Smooth muscle cell (in vitro differentiated cells): ENCODE measurements at regions not wholly inside any gene's neighbourhood (a gene's known extent, or its start where the extent isn't known, plus 50 kb on each side); places are given as distances from the start of the nearest gene placed in this dataset.

Experiments used
- DNase-seq: peaks from one replicate; lab custom pipeline; 2025; ENCODE audit not compliant: unreplicated experiment; lab: John Stamatoyannopoulos, UW
- H2AFZ ChIP-seq: fragments of 200-600 bp; sonication (generic); 2 replicates; pipeline ENCODE4 v1.6.0; 2016; ENCODE audit warnings: antibody characterized with exemption, low read depth, mild to moderate bottlenecking
- H3F3A ChIP-seq: fragments of 200-600 bp; sonication (generic); 2 replicates; pipeline ENCODE4 v1.6.0; 2017; ENCODE audit warnings: antibody characterized with exemption, low read depth
- H3K27ac ChIP-seq: fragments of 200-600 bp; sonication (generic); 2 replicates; pipeline ENCODE4 v1.5.1; 2016; ENCODE audit warnings: low read depth, mild to moderate bottlenecking
- H3K27me3 ChIP-seq: fragments of 200-600 bp; sonication (generic); 2 replicates; pipeline ENCODE4 v1.6.1; 2016; ENCODE audit warnings: low read depth, mild to moderate bottlenecking
- H3K36me3 ChIP-seq: fragments of 200-600 bp; sonication (generic); 2 replicates; pipeline ENCODE4 v1.5.1; 2016; ENCODE audit warnings: low read depth
- H3K4me1 ChIP-seq: fragments of 200-600 bp; sonication (generic); 2 replicates; pipeline ENCODE4 v1.5.1; 2016; ENCODE audit warnings: low read depth
- H3K4me2 ChIP-seq: fragments of 200-600 bp; sonication (generic); 2 replicates; pipeline ENCODE4 v1.6.0; 2016; ENCODE audit warnings: mild to moderate bottlenecking
- H3K4me3 ChIP-seq: fragments of 200-600 bp; sonication (generic); 2 replicates; pipeline ENCODE4 v1.5.1; 2016; ENCODE audit warnings: mild to moderate bottlenecking
- H3K79me2 ChIP-seq: fragments of 200-600 bp; sonication (generic); 2 replicates; pipeline ENCODE4 v1.6.0; 2016; ENCODE audit warnings: low read depth, mild to moderate bottlenecking
- H3K9ac ChIP-seq: fragments of 200-600 bp; sonication (generic); 2 replicates; pipeline ENCODE4 v1.6.0; 2016; ENCODE audit warnings: low read depth
- H3K9me3 ChIP-seq: fragments of 200-600 bp; sonication (generic); replicated peaks from 2 replicates; pipeline ENCODE4 v1.5.1; 2016; ENCODE audit warnings: low read depth
- H4K20me1 ChIP-seq: fragments of 200-600 bp; sonication (generic); 2 replicates; pipeline ENCODE4 v1.6.0; 2016; ENCODE audit warnings: low read depth
- WGBS: methylation state at CpG from one replicate; pipeline ENCODE4 v1.1.7; 2016; ENCODE audit warnings: low lambda C conversion rate; 5-methylcytosine and 5-hydroxymethylcytosine counted together
- TF ChIP-seq, protein P1 (sequence below): fragments of 200-600 bp; sonication (generic); IDR thresholded peaks from 2 replicates; pipeline ENCODE4 v1.5.1; 2017; ENCODE audit warnings: borderline replicate concordance, mild to moderate bottlenecking, antibody characterized with exemption; ENCODE audit not compliant: insufficient read depth, poor library complexity, severe bottlenecking

DNA sequence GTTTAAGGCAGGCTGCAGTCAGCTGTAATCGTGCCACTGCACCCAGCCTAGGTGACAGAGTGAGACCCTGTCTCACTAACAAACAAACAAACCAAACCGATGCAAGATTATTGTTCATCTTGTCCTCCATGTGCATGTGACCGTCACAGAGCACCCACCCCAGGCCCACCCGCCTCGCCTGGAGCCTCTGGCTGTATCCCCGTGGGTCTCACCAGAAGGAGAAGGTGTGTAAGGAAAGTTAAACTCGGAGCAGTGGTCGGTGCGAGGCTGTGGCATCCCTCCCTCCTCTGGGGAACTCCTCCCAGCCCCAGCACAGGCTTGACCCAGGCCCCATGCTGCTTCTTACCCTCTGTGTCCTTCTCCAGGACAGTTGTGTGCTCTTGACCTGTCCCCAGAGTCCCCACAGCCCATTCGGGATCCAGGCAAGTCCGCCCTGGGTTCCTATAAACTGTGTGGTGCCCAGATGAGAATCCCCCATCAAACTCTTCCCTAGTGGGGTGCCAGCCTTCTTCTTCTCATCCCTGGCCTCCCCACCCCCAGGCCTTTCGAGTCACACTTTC lies 318.4 kb downstream of the AJAP1 start:
- Histone ChIP-seq H3K9ac (no peak overlapping the region), H3K27ac (no peak overlapping the region), H3K27me3 (no peaks in the 10 kb centered on the region), H3F3A (no peaks in the 10 kb centered on the region), H3K9me3 (no peaks in the 10 kb centered on the region), H3K4me2 (no peak overlapping the region), H3K36me3 (no peaks in the 10 kb centered on the region), H2AFZ (no peak overlapping the region), H3K4me3 (no peak overlapping the region), H3K4me1 (no peaks in the 10 kb centered on the region), H3K79me2 (no peaks in the 10 kb centered on the region), H4K20me1 (no peaks in the 10 kb centered on the region)
- DNase-seq: no peak
- WGBS: 92% methylated on average over 12 of the region's 12 CpGs
- TF ChIP-seq, protein P1, sequence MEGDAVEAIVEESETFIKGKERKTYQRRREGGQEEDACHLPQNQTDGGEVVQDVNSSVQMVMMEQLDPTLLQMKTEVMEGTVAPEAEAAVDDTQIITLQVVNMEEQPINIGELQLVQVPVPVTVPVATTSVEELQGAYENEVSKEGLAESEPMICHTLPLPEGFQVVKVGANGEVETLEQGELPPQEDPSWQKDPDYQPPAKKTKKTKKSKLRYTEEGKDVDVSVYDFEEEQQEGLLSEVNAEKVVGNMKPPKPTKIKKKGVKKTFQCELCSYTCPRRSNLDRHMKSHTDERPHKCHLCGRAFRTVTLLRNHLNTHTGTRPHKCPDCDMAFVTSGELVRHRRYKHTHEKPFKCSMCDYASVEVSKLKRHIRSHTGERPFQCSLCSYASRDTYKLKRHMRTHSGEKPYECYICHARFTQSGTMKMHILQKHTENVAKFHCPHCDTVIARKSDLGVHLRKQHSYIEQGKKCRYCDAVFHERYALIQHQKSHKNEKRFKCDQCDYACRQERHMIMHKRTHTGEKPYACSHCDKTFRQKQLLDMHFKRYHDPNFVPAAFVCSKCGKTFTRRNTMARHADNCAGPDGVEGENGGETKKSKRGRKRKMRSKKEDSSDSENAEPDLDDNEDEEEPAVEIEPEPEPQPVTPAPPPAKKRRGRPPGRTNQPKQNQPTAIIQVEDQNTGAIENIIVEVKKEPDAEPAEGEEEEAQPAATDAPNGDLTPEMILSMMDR: no peak

DNA sequence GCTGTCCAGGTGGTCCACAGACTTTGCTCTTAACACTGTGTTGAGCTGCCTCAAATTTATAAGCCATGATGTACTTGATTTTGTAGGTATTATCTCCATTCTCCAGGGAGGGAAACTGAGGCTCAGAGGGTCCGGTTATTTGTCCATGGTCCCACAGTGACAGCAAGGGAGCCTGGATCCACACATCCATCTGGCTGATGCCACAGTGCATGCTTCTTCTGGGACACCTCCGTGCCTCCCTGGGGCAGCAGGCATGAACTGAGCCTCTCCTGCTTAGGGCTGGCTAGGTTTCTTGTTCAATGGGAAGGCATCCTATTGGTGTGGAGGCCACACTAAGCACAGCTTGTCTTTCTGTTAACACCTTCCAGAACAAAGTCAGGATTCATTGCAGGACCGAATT lies 317.3 kb downstream of the AJAP1 start:
- no peaks in the 10 kb centered on the region for H3K4me1 ChIP-seq

DNA sequence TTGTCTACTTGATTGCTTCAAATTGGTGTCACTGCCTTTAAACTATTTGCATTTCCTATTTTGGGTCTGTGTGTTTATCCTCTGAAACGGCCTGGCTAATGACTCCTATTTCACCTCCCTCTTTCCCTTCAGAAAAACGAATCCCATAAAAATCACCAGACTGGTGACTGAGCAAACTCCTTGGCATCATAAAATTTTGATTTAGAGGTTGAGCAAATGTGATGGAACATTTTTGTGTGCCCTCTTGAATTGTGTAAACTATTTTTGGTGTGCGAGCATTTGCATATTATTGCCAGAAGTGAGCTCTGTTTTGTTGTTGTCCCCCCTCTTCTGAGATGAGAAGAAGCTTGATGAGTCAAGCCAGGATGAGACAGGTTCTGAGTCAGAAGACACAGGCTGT lies 316.1 kb downstream of the AJAP1 start:
- Histone ChIP-seq H3F3A (no peaks in the 10 kb centered on the region), H3K36me3 (no peaks in the 10 kb centered on the region), H3K27ac (no peak overlapping the region), H3K9ac (no peak overlapping the region), H4K20me1 (no peaks in the 10 kb centered on the region), H3K4me2 (no peak overlapping the region), H2AFZ (no peak overlapping the region), H3K9me3 (no peaks in the 10 kb centered on the region), H3K27me3 (no peaks in the 10 kb centered on the region), H3K4me3 (no peak overlapping the region), H3K79me2 (no peaks in the 10 kb centered on the region), H3K4me1 (no peaks in the 10 kb centered on the region)
- WGBS: 60% methylated on average over 3 of the region's 3 CpGs
- TF ChIP-seq, protein P1: no peak
- no peak for DNase-seq

More for the DNA sequence above, 317.3 kb downstream of the AJAP1 start:
- Histone ChIP-seq H3K4me3 (no peak overlapping the region), H3K36me3 (no peaks in the 10 kb centered on the region), H3K27ac (no peak overlapping the region), H3K9me3 (no peaks in the 10 kb centered on the region), H3K9ac (no peak overlapping the region), H3K4me2 (no peak overlapping the region), H3F3A (no peaks in the 10 kb centered on the region), H3K79me2 (no peaks in the 10 kb centered on the region), H2AFZ (no peak overlapping the region), H3K27me3 (no peaks in the 10 kb centered on the region), H4K20me1 (no peaks in the 10 kb centered on the region)
- TF ChIP-seq, protein P1: no peak
- WGBS: 91% methylated on average over 3 of the region's 3 CpGs
- DNase-seq: no peak

DNA sequence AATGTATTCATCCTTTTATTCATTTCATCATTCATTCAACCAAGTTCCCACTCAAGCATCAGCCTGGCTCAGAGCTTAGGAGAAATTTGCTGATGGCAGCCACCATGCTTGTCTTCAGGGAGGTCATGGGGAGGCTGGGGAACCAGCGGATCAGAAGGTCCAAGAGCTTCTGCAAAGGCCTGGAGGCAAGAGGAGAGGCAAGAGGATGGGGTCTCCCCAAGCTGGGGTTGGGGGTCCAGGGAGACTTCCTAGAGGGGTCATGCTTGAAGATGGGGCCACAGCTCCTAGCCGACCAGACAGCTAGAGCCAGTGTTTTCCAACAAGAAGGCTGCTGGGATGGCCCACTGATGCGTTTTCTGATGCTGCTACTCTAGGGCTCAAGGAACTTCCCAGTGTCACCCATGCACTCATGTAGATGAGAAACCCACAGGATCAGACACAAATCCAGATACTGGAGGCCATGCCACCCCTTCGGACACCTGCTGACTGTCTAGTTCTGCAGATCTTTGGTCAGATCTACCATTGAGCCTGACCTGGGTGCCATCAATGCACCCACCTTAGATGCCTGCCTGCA lies 315.2 kb downstream of the AJAP1 start:
- no peaks in the 10 kb centered on the region for H3K36me3 ChIP-seq
- DNase-seq: no peak
- H3K27me3 ChIP-seq: no peaks in the 10 kb centered on the region
- H3K27ac ChIP-seq: no peak overlapping the region
- WGBS: 94% methylated on average over 4 of the region's 4 CpGs
- no peak overlapping the region for H3K9ac ChIP-seq
- no peaks in the 10 kb centered on the region for H4K20me1 ChIP-seq
- TF ChIP-seq, protein P1: no peak
- no peaks in the 10 kb centered on the region for H3F3A ChIP-seq
- H3K4me1 ChIP-seq: no peaks in the 10 kb centered on the region
- no peak overlapping the region for H3K4me3 ChIP-seq
- H3K79me2 ChIP-seq: no peaks in the 10 kb centered on the region
- H2AFZ ChIP-seq: no peak overlapping the region
- no peak overlapping the region for H3K4me2 ChIP-seq
- H3K9me3 ChIP-seq: no peaks in the 10 kb centered on the region
